HPDE6-E6E7 (cell line): ENCODE measurements at regions not wholly inside any gene's neighbourhood (a gene's known extent, or its start where the extent isn't known, plus 50 kb on each side); places are given as distances from the start of the nearest gene placed in this dataset.

Source experiments
- DNase-seq: peaks from one replicate; pipeline ENCODE4 v3.0.0; 2011; ENCODE audit warnings: missing footprints; ENCODE audit errors: extremely low spot score

DNA sequence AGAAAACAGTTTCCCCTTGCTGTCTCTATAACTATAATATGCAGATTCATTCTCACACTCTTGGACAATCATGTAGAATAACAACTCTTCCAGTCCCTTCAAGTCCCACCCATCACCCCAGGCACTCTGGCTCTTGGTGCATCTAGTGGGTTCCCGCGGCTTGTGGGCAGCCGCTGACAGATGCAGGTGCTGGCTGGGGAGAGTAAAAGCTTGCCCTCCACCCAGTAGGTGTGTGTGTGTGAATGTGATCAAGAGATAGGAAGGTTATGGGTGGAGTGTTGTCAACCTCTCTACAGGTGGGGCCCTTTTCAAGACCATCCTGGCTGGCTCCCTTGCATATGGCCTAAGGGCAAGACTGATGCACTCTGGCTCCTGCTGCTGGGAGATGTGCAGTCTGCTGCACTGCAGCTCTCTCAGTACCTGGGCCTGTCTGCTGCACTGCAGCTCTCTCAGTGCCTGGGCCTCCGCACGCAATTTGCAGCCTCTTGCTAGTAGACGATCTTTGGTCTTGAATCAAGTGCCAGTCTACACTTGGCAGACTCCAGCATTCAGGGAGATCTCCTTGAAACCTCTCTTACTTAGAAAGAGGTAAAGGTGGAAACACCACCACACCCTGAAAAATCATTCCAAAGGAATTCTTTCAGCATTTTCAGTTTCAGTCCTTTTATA is 189.7 kb upstream of the GDNF start:
- DNase-seq, result no peak

- no peak for DNase-seq
These were observed 184.0 kb upstream of the GDNF start for GRCh38 chr5:38023799-38024198.

- no peak for DNase-seq
These were observed 183.5 kb upstream of the GDNF start for GRCh38 chr5:38023371-38023770.

- DNase-seq, result no peak
These were observed 182.8 kb upstream of the GDNF start for GRCh38 chr5:38022631-38023030.

DNA sequence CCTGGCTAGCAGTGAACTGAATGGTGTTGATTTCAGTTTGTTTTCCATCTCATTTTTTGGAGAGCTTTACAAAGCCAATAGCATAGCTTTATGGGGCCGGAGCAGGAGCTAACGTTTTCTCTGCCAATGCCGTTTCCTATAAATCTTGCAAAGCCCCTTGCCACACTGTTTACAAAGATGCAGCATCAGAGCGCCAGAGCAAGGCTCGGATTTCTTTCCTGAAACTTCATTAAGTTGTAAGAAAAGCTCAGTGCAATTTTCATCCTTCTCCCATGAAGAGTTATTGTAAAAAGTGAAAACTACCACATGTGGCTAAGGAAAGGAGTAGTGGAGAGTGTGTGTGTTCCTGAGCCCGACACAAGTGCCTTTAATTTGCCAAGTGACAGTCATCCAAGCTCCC is 178.2 kb upstream of the GDNF start:
- DNase-seq, result no peak

DNA sequence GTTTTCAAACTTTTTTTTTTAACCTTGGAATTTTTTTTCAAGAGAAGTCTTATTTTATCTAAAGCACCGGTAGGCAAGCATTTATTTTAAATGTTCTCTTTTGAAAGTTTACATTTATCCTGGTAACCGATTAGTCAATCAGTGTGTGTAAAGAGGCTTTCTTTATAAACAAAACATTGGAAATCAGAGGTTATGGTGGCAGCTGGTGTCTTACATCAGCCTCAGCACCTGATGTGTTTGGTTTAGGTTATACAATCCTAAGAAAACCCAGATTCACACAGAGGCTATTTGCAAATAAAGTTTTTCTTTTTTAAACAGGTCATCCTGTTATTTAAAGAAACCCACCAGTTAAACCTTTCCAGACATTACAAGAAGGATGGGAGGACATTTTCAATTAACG is 173.3 kb upstream of the GDNF start:
- DNase-seq, result no peak

DNA sequence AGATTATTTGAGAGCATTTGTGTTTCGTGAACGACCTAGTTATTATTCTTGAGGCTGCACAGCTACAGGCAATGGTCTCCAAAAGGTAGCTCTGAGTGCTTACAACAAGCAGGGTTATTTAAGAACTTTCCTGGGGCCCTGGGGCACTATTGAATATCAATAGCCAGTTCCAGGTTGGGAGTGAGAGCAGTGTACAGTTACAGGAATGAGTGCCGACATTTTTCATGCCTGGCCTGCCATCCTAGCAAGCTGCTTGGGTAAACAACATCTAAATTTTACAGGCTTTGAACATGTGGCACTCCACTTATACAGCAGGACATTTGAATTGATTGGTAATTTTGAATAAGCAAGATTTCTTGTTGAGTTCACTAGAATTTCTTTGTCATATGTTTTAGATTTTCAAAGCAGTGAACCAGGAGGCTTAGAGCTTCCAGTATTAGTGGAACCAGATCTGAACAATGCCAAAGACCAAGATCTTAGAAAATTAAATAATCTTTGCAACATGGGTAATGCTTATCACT is 171.9 kb upstream of the GDNF start:
- DNase-seq, result no peak

DNA sequence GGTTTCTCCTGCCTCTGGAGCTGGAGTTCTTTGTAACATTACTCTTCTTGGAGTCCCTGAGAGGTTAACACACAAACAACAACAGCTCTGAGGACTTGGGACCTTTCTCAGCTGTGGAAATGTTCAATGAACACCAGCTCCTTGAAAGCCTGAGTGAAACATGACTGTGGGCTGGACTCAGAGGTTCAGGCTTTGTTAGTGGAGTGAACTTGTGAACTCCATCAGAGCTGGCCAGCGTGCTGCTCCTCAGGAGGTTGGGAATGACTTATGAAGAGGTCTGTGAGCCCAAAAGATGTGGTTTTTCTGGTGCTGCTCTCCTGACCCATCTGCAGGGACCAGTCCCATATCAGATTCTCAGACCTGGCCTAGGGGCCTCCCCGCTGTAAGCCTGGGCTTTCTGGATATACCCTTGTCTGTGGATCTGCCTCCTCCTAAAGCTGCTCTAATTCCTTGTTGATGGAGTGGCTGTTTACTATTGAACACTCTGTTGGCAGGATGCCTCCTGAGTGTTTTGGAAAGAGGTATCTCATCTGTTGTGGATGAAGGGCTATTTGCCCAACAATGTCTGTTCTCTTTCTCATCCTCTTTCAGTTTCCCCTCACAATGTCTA is 170.0 kb upstream of the GDNF start:
- DNase-seq, result no peak

DNA sequence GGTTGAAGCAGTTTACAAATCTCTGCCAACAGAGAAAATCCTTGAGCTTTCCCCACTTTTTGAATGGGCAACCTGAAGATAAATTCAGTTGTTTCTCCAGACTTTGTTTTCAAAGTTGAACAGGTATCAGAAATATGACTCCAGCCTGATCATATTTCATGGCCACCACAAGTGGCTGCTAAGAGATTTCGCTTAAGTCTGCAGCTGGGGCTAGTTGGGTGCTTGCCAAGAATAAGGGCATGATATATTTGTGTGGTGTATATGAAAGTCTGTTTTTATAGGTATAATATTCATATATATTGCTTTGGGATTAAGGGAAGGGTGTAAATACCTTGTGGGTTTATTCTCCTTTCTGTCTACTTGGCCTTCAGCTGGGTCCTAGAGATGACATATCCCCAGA is 168.4 kb upstream of the GDNF start:
- no peak for DNase-seq

DNA sequence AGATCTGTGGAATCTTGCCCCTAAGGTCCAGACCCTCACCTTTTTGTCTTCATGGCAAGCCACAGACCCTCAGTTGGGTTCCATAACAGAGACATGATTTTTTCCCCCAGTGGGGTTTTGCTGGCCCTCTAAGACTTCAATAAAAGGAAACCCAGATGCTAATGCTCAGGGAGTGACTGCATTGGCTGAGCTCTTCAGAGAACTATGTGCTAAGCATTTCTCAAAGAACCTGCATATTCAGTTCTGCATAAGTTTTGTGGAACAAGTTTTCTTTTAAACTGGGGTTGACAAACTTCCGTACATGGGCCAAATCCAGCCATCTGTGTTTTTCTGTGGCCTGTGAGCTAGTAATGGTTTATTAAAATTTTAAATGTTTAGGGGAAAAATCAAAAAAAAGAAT is 159.8 kb upstream of the GDNF start:
- DNase-seq, result no peak

DNA sequence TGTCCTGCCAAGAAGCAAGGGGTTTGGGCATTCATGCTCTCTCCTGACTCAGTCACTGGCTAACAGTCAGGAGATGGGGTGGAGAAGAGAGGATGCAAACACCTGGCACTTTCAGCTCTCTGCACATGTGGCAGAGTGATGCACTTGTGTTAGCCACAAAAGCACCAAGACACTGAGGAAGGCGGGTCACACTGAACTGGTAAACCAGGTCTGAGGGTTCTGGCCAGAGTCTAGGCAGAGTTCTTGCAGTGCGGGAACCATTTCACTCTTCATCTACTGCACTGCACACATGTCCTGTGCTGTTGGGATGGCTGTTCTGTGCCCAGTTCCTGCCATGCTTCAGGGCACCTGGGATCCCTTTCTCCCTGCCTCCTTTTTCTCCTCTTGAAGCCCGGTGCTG is 157.1 kb upstream of the GDNF start:
- DNase-seq, result no peak

GRCh38 chr5:37994729-37995128 is 154.9 kb upstream of the GDNF start:
- no peak for DNase-seq

GRCh38 chr5:37991301-37992299 is 151.8 kb upstream of the GDNF start:
- DNase-seq, result no peak

DNA sequence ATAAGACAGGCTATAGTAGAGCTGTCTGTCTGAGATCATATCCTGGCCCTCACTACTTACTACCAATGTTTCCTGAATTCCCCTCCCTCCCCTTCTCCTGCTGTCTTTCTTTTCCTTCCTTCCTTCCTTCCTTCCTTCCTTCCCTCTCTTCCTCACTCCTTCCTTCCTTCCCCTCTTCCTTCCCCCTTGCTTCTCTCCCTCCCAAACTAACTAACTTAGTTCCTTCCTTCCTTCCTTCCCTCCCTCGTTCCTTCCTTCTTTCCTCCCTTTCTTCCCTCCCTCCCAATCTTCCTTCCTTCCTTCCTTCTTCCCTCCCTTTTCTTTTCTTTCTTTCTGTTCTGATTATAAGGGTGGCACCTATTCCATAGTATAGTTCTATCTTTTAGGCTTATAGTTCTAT is 150.0 kb upstream of the GDNF start:
- no peak for DNase-seq

DNA sequence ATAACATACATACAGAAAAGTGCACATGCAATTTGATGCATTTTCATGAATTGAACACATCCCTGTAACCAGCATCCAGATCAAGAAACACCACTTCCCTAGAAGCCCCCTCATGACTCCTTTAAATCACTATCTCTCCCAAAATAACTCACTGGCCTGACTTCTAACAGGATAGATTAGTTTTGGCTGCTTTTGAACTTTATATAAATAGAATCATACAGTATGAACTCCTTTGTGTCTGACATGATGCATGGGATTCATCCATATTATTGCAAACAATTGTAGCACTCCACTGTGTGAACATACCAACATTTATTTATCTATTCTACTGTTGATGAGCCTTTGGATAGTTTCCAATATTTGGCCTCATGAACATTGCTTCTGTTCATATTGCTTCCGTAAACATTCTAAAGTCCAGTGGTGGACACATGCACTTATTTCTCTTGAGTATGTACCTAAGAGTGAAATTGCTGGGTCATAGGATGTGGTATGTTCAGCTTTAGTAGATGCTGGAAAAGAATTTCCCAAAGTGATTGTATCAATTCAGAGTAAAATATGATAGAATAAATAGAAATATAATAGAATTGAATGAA is 148.7 kb upstream of the GDNF start:
- DNase-seq, result no peak

- no peak for DNase-seq
These were observed 144.5 kb upstream of the GDNF start for GRCh38 chr5:37984300-37984699.

DNA sequence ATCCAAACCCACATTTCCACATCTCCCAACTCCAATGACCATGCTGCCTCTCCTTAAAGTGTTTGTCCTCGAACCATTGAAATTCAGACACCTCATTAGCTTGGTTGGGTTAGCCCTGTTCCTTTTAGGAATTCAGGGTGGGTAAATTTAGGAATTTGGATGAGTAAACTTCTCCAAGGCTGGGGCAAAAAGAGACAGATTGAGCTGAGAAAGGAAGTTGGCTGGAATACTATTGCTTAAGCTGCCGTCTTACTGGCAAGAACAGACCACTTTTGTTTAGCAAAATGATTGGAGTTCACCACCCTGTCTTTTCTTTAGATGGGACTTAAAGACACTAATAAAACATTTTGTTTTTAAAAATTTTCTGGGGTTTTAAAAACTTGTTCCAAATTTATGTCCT is 143.6 kb upstream of the GDNF start:
- no peak for DNase-seq

DNA sequence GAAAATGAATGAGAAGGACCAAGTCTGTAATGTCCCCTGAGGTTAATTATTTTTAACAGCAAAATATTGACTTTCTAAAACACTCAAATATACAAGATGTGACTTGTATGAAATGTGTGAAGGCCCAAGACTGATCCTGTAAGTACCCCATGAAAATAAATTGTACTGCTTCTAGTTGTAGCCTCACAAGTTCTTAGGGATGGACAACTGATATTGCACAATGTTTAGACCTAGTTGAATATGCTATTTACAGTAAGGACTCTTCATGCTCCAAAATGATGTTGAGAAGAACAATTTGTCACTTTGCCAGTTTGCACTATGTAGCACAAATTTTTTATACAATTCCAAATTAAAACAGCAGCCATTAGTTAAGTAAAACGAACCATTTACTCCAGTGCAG is 139.7 kb upstream of the GDNF start:
- DNase-seq, result no peak

- DNase-seq, result no peak
These were observed 135.7 kb upstream of the GDNF start for GRCh38 chr5:37975531-37975930.

GRCh38 chr5:37971483-37972024 is 131.7 kb upstream of the GDNF start:
- no peak for DNase-seq

GRCh38 chr5:37966871-37967270 is 127.0 kb upstream of the GDNF start:
- no peak for DNase-seq

DNA sequence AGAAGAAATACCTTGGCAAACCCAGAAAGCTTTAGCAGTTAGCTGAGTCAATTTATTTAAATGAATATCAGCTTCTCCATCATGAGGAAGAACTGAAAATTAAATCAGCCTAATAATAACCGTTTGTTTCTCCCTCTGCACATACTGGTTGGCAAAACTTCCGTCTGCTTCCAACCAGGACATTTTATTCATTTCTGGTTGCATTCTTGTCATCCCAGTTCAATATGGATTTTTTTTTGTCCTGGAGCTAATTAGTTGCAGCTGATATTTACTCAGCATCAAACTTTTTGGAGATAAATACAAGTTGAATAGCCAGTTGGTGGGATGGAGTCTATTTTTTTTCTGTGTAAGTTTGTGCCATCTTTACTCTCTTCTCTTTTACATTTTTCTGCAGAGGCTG is 126.5 kb upstream of the GDNF start:
- no peak for DNase-seq
